GM06990 (cell line): ENCODE measurements at regions not wholly inside any gene's neighbourhood (a gene's known extent, or its start where the extent isn't known, plus 50 kb on each side); places are given as distances from the start of the nearest gene placed in this dataset.

Experiments
- DNase-seq: peaks from one replicate; pipeline ENCODE4 v3.0.0-alpha.2; 2011; ENCODE audit not compliant: insufficient read length; ENCODE audit errors: extremely low read depth
- H3K27me3 ChIP-seq: replicated peaks from 2 replicates; pipeline ENCODE4 v1.6.0; 2011; ENCODE audit warnings: low read length; ENCODE audit not compliant: control insufficient read depth, insufficient read depth
- H3K36me3 ChIP-seq: 2 replicates; pipeline ENCODE4 v1.5.1; 2011; ENCODE audit warnings: low read length; ENCODE audit not compliant: control insufficient read depth, insufficient read depth
- H3K4me3 ChIP-seq: replicated peaks from 2 replicates; pipeline ENCODE4 v1.5.1; 2011; ENCODE audit warnings: low read depth, mild to moderate bottlenecking, control low read depth, low read length
- TF ChIP-seq, protein P1 (sequence below): IDR thresholded peaks from 2 replicates; pipeline ENCODE4 v1.5.1; 2011; ENCODE audit warnings: low read length, control low read depth, mild to moderate bottlenecking, inconsistent platforms; ENCODE audit not compliant: insufficient read depth, poor library complexity, severe bottlenecking

DNA sequence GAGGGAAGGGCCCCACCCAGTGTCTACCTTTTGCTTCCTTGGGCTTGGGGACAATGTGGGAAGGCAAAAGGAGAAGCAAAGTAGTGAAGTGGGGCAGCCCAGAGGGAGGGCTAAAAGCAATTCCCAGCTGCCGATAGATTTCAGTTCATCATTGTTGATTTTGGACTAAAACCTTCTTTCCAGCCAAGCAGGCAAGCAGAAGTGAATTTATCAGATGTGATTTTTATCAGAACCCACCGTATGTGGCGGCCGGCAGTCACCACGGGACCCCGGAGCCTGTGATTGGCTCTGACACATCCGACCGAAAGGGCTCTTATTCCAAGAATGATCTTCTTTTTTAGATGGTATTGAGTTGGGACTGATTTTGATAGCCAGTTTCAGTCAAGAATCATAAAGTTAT, 559.9 kb downstream of the PSAT1 start:
- H3K27me3 ChIP-seq, result no peaks in the 10 kb centered on the region
- H3K4me3 ChIP-seq, result no peak overlapping the region
- DNase-seq, result no peak
- H3K36me3 ChIP-seq, result no peaks in the 10 kb centered on the region
- TF ChIP-seq, protein P1, sequence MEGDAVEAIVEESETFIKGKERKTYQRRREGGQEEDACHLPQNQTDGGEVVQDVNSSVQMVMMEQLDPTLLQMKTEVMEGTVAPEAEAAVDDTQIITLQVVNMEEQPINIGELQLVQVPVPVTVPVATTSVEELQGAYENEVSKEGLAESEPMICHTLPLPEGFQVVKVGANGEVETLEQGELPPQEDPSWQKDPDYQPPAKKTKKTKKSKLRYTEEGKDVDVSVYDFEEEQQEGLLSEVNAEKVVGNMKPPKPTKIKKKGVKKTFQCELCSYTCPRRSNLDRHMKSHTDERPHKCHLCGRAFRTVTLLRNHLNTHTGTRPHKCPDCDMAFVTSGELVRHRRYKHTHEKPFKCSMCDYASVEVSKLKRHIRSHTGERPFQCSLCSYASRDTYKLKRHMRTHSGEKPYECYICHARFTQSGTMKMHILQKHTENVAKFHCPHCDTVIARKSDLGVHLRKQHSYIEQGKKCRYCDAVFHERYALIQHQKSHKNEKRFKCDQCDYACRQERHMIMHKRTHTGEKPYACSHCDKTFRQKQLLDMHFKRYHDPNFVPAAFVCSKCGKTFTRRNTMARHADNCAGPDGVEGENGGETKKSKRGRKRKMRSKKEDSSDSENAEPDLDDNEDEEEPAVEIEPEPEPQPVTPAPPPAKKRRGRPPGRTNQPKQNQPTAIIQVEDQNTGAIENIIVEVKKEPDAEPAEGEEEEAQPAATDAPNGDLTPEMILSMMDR, result no peak

DNA sequence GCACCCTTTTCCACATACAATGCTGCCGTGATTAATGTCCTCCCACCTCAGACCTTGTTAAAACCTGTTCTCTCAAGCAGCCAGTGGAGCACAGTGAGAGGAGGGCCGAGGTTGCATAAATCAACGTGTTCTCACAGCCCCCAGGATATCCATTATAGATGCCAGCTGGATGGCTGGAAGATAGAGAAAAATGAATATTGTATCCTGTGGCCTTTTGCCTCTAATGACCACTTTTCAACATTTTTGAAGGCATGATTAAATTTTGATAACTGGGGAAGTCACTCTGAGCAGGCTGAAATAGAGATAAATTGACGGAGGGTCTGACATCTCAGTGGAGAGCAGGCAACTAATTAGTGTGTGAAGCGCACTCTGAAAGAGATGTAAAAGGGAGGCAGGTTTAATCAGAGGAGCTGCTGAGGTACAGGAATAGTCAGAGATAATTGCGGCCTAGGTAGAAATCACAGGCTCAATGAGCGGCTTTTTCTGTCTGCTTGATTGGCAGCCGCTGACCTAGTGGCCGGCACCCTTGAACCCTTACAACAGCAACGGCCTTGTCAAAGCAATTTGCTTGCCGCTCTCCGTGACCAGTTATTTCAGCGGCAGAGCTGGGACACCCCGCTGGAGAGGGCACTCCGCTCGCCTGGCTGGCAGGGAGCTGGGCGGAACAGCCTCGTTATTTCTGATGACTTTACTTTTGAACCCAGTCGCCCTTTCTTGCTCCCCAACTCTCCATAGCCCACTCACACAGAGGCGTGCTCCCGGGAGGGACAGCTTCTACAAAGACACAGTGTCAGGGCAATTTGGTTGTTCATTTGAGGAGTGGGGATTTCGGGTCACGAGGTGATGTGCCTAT, 560.7 kb downstream of the PSAT1 start:
- no peak for DNase-seq
- Histone ChIP-seq H3K27me3 (no peaks in the 10 kb centered on the region), H3K36me3 (no peaks in the 10 kb centered on the region), H3K4me3 (no peak overlapping the region)
- TF ChIP-seq, protein P1, result no peak

DNA sequence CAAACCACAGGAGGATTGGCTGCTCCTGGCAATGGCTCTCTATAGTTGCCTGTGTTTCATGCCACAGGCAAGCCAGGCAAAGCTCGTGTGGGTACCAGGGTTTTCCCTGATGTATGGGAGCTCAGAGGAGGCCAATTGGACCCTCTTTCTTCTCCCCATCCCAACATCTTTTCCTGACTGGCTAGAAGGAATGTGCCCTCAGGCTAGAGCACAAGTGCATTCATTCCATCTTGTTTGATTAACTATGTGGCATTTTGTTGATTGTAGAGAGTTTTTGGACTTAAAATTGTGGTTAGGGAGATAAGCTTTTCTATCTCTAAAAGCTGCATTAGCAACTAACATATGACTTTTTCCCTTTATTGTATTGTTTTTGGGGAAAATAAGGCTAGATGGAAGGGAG, 561.3 kb downstream of the PSAT1 start:
- Histone ChIP-seq H3K4me3 (no peak overlapping the region), H3K36me3 (no peaks in the 10 kb centered on the region), H3K27me3 (no peaks in the 10 kb centered on the region)
- no peak for DNase-seq
- TF ChIP-seq, protein P1, result no peak

DNA sequence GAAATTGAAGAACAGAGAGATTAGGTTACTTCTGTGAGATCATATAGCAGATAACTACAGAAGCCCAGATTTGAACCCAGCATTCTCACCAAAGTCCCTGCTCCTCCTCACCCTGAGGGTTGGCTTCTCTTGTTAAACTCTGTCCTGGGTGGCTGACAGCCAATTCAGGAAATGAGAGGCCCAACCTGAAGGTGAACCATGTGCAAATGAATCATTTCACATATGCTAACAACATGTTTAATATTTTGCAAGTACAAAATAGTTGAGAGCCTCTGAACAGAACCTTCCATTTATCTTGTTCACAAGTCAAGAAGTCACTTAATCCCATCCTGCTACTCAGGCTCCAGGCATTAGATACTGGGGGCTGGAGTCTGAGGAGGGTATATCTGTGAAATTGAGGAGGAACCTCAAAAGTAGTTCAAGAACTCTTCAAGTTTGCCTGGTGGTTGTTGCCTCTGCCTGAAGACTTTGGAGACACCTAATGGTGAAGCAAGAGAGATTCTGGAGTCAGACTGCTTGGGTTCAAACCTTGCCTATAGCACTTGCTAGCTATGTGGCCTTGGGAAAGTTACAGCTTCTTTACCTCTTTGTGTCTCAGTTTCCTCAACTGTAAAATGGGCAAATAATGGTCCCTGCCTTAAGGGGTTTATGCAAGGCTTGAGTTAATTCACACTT, 564.0 kb downstream of the PSAT1 start:
- DNase-seq, result no peak
- TF ChIP-seq, protein P1, result no peak
- Histone ChIP-seq H3K27me3 (no peaks in the 10 kb centered on the region), H3K36me3 (no peaks in the 10 kb centered on the region), H3K4me3 (no peak overlapping the region)

DNA sequence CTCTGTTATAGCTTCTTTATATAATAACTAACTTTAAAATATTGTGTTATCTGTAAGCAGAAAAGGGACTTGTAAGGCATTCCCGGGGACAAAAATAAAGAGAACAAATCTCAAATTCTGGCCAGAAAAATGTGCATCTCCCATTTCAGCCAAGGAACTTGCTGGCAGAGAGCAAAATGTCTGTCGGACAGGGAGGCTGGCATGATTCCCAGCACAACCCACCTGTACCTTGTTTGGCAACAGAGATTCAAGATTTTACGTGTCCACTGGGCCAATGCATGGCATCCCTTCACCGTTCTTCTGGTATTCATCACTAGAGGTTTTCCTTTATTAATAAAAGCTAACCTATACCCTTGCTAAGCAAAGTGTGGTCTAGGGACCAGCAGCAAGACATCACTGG, 566.6 kb downstream of the PSAT1 start:
- Histone ChIP-seq H3K27me3 (no peaks in the 10 kb centered on the region), H3K36me3 (no peaks in the 10 kb centered on the region), H3K4me3 (no peak overlapping the region)
- no peak for DNase-seq
- TF ChIP-seq, protein P1, result no peak

DNA sequence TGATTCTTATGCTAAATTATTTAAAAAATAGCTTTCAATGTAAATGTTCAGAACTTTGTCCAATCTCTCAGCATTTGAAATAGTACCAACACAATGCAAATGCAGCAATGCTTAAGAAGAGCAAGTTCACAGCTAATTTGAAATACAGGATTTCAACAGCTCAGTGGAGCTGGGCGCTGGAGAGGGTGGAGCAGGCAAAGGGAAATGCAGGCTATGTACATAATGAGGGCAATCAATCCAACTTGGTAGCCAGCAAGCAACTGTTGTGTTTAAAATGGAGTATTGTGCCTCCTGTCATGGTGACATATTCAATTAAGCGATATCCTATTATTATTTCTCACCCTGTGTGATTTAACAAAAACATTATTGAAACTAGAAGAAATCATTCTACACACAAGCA, 568.8 kb downstream of the PSAT1 start:
- Histone ChIP-seq H3K4me3 (no peak overlapping the region), H3K36me3 (no peaks in the 10 kb centered on the region), H3K27me3 (no peaks in the 10 kb centered on the region)
- DNase-seq, result no peak
- TF ChIP-seq, protein P1, result no peak
